D721Med (cell line): ENCODE measurements at regions not wholly inside any gene's neighbourhood (a gene's known extent, or its start where the extent isn't known, plus 50 kb on each side); places are given as distances from the start of the nearest gene placed in this dataset.

Experiments used
- DNase-seq: peaks from one replicate; pipeline ENCODE4 v3.0.0; 2011; ENCODE audit warnings: low spot score; ENCODE audit not compliant: insufficient read length
- FAIRE-seq: peaks from 2 replicates; lab custom pipeline; 2011; peaks lifted over from hg19 to GRCh38; lab: Jason Lieb, UNC
- TF ChIP-seq, protein P1 (sequence below): IDR thresholded peaks from 2 replicates; pipeline ENCODE4 v1.5.1; 2012; ENCODE audit warnings: mild to moderate bottlenecking, control low read depth; ENCODE audit not compliant: insufficient read depth; ENCODE audit errors: missing control alignments

DNA sequence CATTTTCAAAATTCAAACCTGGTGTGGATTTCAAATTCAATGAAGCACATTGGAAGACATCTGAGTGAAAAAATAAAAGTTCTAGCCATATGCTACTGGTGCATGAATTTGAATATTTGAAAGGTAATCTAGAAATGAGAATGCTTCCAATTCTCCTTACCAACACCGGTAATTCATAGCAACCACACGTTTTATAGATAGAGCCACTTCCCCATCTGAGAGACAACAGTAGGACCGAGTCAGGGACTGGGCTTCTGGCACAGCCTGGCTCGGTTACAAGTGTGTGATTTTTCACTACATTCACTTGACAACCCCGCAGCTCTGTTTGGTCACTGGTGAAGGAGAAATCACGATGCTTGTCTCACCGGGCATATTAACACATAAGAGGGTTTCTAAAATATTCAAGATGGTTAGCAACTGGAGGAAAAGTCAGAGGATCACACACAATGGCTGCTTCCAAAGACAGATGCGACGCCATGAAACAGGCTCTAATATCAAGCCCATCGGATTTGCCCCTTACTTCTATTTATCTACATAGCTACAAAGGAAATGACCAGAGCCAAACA, 86.5 kb upstream of the FOXN3 start:
- FAIRE-seq (no peak), DNase-seq (no peak)
- TF ChIP-seq, protein P1, sequence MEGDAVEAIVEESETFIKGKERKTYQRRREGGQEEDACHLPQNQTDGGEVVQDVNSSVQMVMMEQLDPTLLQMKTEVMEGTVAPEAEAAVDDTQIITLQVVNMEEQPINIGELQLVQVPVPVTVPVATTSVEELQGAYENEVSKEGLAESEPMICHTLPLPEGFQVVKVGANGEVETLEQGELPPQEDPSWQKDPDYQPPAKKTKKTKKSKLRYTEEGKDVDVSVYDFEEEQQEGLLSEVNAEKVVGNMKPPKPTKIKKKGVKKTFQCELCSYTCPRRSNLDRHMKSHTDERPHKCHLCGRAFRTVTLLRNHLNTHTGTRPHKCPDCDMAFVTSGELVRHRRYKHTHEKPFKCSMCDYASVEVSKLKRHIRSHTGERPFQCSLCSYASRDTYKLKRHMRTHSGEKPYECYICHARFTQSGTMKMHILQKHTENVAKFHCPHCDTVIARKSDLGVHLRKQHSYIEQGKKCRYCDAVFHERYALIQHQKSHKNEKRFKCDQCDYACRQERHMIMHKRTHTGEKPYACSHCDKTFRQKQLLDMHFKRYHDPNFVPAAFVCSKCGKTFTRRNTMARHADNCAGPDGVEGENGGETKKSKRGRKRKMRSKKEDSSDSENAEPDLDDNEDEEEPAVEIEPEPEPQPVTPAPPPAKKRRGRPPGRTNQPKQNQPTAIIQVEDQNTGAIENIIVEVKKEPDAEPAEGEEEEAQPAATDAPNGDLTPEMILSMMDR, result no peak

DNA sequence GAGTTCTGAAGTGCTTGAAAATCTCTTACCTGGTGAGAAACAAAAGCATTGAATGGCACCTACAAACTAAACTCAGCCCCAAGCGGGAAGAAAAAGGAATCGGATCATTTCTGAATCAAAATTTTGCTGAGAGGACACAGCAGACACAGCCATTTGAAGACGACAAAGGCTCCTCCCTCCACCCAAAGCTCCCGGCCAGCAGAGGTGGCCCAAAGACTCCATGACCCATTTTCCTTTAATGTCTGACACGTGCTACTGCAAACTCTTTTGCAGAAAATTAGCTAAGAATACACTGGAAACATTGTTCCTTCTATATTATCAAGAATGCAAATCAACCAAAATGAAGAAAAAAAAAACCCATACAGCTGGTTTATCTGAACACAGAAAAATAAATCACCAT, 85.9 kb upstream of the FOXN3 start:
- DNase-seq (no peak), FAIRE-seq (no peak)
- TF ChIP-seq, protein P1, result no peak

DNA sequence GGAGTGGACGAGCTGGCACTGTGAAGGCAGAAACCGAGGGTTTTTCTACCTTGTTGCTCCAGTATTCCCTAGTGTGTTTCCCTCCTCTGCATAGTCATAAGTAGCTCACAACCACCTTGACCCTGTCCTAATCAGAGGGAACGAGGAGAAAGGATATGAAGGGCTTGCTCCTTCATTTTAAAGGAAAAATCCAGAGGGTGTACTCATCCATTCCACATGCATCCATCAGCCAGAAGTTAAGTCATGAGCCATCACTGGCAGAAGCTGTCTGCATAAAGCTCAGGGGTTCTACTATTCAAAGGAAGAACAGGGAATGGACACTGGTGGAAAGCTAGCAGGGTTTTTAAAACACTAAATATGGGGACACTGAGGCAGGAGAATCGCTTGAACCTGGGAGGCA, 84.3 kb upstream of the FOXN3 start:
- FAIRE-seq, result no peak
- DNase-seq, result no peak

DNA sequence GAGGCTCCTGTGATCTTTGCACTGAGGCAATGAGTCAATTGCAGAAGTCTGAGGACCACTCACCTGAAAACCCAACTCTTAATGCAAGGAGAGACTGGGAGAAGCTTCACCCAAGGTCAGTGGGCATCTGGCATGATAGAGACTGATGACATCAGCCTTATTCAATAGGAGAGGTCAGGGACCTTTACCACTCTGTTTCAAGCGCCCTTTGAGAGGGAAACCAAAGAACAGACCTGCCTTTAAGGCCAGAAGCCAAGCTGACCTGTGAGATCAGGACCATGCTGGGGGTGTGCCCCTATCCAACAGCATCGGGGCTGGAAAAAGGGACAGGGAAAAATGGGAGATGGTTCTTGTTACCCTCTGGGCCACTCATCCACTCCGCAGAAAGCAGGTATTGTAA, 83.3 kb upstream of the FOXN3 start:
- DNase-seq, result no peak
- no peak for FAIRE-seq
- TF ChIP-seq, protein P1, result no peak

More for the DNA sequence above, 84.3 kb upstream of the FOXN3 start:
- TF ChIP-seq, protein P1, result no peak

DNA sequence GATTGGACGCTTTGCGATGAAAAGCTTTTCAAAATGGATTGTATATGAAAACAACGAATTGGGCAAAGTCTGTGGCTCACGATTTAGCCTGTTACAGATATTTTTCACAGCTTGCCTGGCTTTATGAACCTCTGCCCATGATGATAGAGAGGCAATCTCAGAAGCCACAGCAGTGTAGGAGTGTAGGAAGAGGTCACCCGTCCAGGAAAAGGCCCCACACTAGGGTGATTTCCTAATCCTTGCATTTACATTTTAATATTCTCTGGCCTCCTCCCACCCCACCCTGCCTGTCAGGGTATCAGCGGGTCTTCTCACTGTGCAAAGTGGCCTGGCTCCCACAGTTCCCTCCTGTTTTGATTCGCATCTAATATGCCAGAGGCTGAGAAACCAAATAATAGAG, 81.8 kb upstream of the FOXN3 start:
- DNase-seq, result no peak
- TF ChIP-seq, protein P1, result no peak
- FAIRE-seq, result no peak

DNA sequence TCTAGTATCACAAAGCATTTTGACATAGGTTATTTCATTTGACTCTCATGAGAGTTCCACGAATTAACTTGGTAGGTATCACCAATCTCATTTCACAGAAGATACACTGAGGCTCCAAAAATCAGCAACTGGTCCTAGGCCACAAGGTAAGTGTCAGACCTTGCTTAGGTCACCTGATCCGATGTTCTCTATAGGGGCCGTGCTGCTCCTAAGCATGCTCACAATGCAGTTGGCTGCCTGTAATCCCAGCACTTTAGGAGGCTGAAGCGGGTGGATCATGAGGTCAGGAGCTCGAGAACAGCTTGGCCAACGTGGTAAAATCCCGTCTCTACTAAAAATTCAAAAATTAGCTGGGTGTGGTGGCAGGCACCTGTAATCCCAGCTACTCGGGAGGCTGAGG, 78.7 kb upstream of the FOXN3 start:
- FAIRE-seq (no peak), DNase-seq (no peak)
- TF ChIP-seq, protein P1, result no peak

DNA sequence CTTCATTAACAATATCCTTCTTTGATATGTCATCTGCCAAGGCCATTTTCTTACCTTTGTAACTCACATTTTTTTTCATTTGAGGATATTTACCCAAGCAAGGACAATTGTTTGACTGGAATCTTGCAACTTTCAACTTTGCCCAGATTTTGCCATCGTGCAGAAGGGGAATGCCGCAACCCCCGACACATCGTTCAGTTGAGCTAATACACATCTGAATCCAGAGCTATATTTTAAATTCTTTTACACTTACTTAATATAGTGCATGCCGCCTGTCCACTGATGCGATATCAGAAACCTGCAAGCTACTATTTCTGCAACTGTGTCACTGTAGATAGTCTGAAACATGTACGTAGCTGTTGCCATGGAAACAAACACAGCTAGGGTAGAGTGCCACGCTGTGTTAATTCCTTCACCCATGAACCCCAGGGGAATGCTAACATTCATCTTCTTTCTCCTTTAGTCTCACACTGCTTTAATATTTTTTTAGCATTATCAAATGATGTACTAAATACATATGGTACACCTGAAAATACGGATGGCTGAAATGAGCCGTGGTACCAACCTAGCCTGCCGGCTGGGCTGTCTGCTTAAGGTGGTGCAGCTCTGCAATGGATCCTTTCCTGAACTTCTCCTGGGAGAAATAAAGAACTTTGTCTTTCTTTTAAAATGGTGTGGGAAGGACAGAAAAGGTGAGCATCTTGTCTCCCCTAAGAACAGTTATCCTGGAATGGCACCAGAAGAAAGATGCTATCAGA, 77.0 kb upstream of the FOXN3 start:
- FAIRE-seq (no peak), DNase-seq (no peak)
- TF ChIP-seq, protein P1, result no peak
